ENCODE measurements at regions not wholly inside any gene's neighbourhood (a gene's known extent, or its start where the extent isn't known, plus 50 kb on each side); places are given as distances from the start of the nearest gene placed in this dataset.

DNA sequence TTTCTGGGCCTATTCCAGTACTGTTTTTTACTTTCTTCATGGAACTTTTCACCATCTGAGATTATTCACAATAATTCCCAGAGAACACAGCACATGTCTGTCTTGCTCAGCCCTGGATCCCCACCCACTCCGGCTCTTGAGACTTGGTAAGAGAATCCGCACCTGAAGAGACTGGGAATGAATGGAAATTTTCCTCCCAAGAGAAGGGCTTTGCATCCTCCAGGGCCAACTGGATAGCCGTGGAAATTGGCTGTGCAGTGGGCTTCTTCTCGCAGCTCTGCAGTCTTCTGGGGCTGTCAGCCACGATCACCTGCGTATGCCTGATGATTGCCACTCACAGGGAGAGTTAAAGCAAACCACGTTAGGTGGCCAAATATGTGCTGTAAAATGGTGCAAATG is 159.1 kb downstream of the THBS2 start:
- no peak for TF ChIP-seq POLR2A (IDR thresholded peaks at IDR 0.05; ENCODE audit: low read depth, low read length)
- no peak for TF ChIP-seq PAX5 (IDR thresholded peaks at IDR 0.05; ENCODE audit: insufficient read depth, low read length, severe bottlenecking)
- TF ChIP-seq TAF1 (IDR thresholded peaks at IDR 0.05; ENCODE audit: low read depth, low read length) = no peak
- TF ChIP-seq POLR2AphosphoS5 (IDR thresholded peaks at IDR 0.05; ENCODE audit: low read depth, low read length) = no peak
